H9 (cell line): ENCODE measurements at regions not wholly inside any gene's neighbourhood (a gene's known extent, or its start where the extent isn't known, plus 50 kb on each side); places are given as distances from the start of the nearest gene placed in this dataset.

ENCODE experiments used
- DNase-seq: peaks from one replicate; pipeline ENCODE4 v3.0.0-alpha.2; 2017
- H2AFZ ChIP-seq: one replicate; pipeline ENCODE4 v1.6.1; 2013; ENCODE audit warnings: mild to moderate bottlenecking, low read length, control low read depth, moderate library complexity
- H2AK5ac ChIP-seq: 2 replicates; pipeline ENCODE4 v1.6.1; 2013; ENCODE audit warnings: low read length, control low read depth, mixed read lengths; ENCODE audit not compliant: insufficient read length
- H2BK120ac ChIP-seq: one replicate; pipeline ENCODE4 v1.6.1; 2013; ENCODE audit warnings: low read depth, mild to moderate bottlenecking, low read length, control low read depth, inconsistent platforms; ENCODE audit not compliant: poor library complexity, severe bottlenecking
- H2BK12ac ChIP-seq: 2 replicates; pipeline ENCODE4 v1.6.1; 2013; ENCODE audit warnings: low read length, control low read depth, mixed read lengths, low read depth; ENCODE audit not compliant: insufficient read length
- H2BK15ac ChIP-seq: 2 replicates; pipeline ENCODE4 v1.6.1; 2013; ENCODE audit warnings: low read depth, low read length, control low read depth
- H2BK20ac ChIP-seq: one replicate; pipeline ENCODE4 v1.6.1; 2013; ENCODE audit warnings: low read depth, mild to moderate bottlenecking, low read length, control low read depth, inconsistent platforms; ENCODE audit not compliant: poor library complexity, severe bottlenecking
- H2BK5ac ChIP-seq: 2 replicates; pipeline ENCODE4 v1.6.1; 2013; ENCODE audit warnings: low read length, control low read depth, mixed read lengths; ENCODE audit not compliant: insufficient read length
- H3K14ac ChIP-seq: 2 replicates; pipeline ENCODE4 v1.6.1; 2013; ENCODE audit warnings: low read length, control low read depth; ENCODE audit not compliant: insufficient read depth
- H3K18ac ChIP-seq: 2 replicates; pipeline ENCODE4 v1.6.1; 2013; ENCODE audit warnings: low read depth, mild to moderate bottlenecking, mixed read lengths, low read length, control low read depth; ENCODE audit not compliant: insufficient read length
- H3K23ac ChIP-seq: 2 replicates; pipeline ENCODE4 v1.6.1; 2013; ENCODE audit warnings: low read length, control low read depth, mixed read lengths, low read depth; ENCODE audit not compliant: insufficient read length
- H3K23me2 ChIP-seq: 2 replicates; pipeline ENCODE4 v1.6.1; 2013; ENCODE audit warnings: low read depth, mild to moderate bottlenecking, mixed read lengths, low read length, control low read depth; ENCODE audit not compliant: insufficient read length, poor library complexity, severe bottlenecking
- H3K27ac ChIP-seq: 2 replicates; pipeline ENCODE4 v1.5.1; 2013; ENCODE audit warnings: low read length, control low read depth, mixed read lengths, low read depth; ENCODE audit not compliant: insufficient read length
- H3K27me3 ChIP-seq: 2 replicates; pipeline ENCODE4 v1.6.1; 2013; ENCODE audit warnings: low read length, control low read depth, inconsistent platforms; ENCODE audit not compliant: insufficient read depth
- H3K4ac ChIP-seq: 2 replicates; pipeline ENCODE4 v1.6.1; 2013; ENCODE audit warnings: low read depth, mild to moderate bottlenecking, control low read depth, inconsistent platforms, low read length, moderate library complexity
- H3K4me1 ChIP-seq: 2 replicates; pipeline ENCODE4 v1.6.1; 2013; ENCODE audit warnings: low read length, control low read depth, inconsistent platforms; ENCODE audit not compliant: insufficient read depth
- H3K4me2 ChIP-seq: 2 replicates; pipeline ENCODE4 v1.6.1; 2013; ENCODE audit warnings: low read length, control low read depth, mixed read lengths; ENCODE audit not compliant: insufficient read length, insufficient read depth
- H3K56ac ChIP-seq: 2 replicates; pipeline ENCODE4 v1.6.1; 2013; ENCODE audit warnings: low read depth, mild to moderate bottlenecking, mixed read lengths, low read length, control low read depth; ENCODE audit not compliant: insufficient read length
- H3K79me1 ChIP-seq: 2 replicates; pipeline ENCODE4 v1.6.1; 2013; ENCODE audit warnings: low read depth, mild to moderate bottlenecking, moderate library complexity, low read length, control low read depth, inconsistent platforms; ENCODE audit not compliant: insufficient read depth, poor library complexity, severe bottlenecking
- H3K79me2 ChIP-seq: 2 replicates; pipeline ENCODE4 v1.6.1; 2013; ENCODE audit warnings: low read length, control low read depth, inconsistent platforms; ENCODE audit not compliant: insufficient read depth
- H3K9ac ChIP-seq: 2 replicates; pipeline ENCODE4 v1.6.1; 2013; ENCODE audit warnings: low read length, control low read depth, mixed read lengths; ENCODE audit not compliant: insufficient read length; ENCODE audit errors: extremely low read depth
- H3K9me3 ChIP-seq: one replicate; pipeline ENCODE4 v1.6.1; 2013; ENCODE audit warnings: low read depth, low read length, inconsistent platforms; ENCODE audit not compliant: control insufficient read depth
- H3T11ph ChIP-seq: one replicate; pipeline ENCODE4 v1.6.1; 2013; ENCODE audit warnings: mild to moderate bottlenecking, low read length, control low read depth, inconsistent platforms
- H4K20me1 ChIP-seq: one replicate; pipeline ENCODE4 v1.6.1; 2013; ENCODE audit not compliant: control insufficient read depth, insufficient read length, insufficient read depth
- H4K5ac ChIP-seq: 2 replicates; pipeline ENCODE4 v1.6.1; 2013; ENCODE audit warnings: low read depth, mild to moderate bottlenecking, mixed read lengths, low read length, control low read depth; ENCODE audit not compliant: insufficient read length
- H4K8ac ChIP-seq: replicated peaks from 2 replicates; pipeline ENCODE4 v1.6.1; 2013; ENCODE audit warnings: low read length, control low read depth, mixed read lengths, low read depth; ENCODE audit not compliant: insufficient read length
- H4K91ac ChIP-seq: 2 replicates; pipeline ENCODE4 v1.6.1; 2013; ENCODE audit warnings: low read depth, mild to moderate bottlenecking, moderate library complexity, mixed read lengths, low read length, control low read depth; ENCODE audit not compliant: insufficient read length
- H3K27ac Mint-ChIP-seq, 3 experiments: 2 replicates in 2 of 3; 3 replicates in 1 of 3; pipeline ENCODE4 v1.8.0; 2020 to 2021; ENCODE audit warnings: mixed read lengths in 3 of 3, mild to moderate bottlenecking in 1 of 3, moderate library complexity in 1 of 3
- H3K27me3 Mint-ChIP-seq: 2 replicates; pipeline ENCODE4 v1.8.0; 2021; ENCODE audit warnings: low read depth, mild to moderate bottlenecking, moderate library complexity, mixed read lengths
- H3K36me3 Mint-ChIP-seq, 3 experiments: 2 replicates in 2 of 3; 3 replicates in 1 of 3; pipeline ENCODE4 v1.8.0; 2020 to 2021; ENCODE audit warnings: low read depth in 3 of 3, mixed read lengths in 3 of 3; ENCODE audit not compliant: insufficient read depth in 1 of 3
- H3K4me1 Mint-ChIP-seq, 2 experiments: 2 replicates each; pipeline ENCODE4 v1.8.0; 2020; ENCODE audit warnings: mixed read lengths in 2 of 2
- H3K4me3 Mint-ChIP-seq, 2 experiments: 2 replicates in 1 of 2; 3 replicates in 1 of 2; pipeline ENCODE4 v1.8.0; 2020 to 2021; ENCODE audit warnings: mild to moderate bottlenecking in 2 of 2, mixed read lengths in 2 of 2, moderate library complexity in 1 of 2
- H3K9me3 Mint-ChIP-seq, 2 experiments: 2 replicates in 1 of 2; 3 replicates in 1 of 2; pipeline ENCODE4 v1.8.0; 2020; ENCODE audit warnings: mild to moderate bottlenecking in 2 of 2, mixed read lengths in 2 of 2, moderate library complexity in 1 of 2
- CTCF ChIP-seq: fragments of 200-600 bp; sonication (generic); conservative IDR thresholded peaks from 3 replicates; pipeline ENCODE4 v1.8.0; 2021; ENCODE audit warnings: antibody characterized with exemption, mild to moderate bottlenecking
- WGBS: extraction: QIAGEN DNeasy Blood & Tissue Kit; methylation state at CpG from one replicate; pipeline ENCODE4 v1.1.7; 2013; ENCODE audit warnings: missing lambda C conversion rate, low lambda C conversion rate, mixed read lengths; ENCODE audit not compliant: insufficient read length; ENCODE audit errors: extremely low coverage; 5-methylcytosine and 5-hydroxymethylcytosine counted together

DNA sequence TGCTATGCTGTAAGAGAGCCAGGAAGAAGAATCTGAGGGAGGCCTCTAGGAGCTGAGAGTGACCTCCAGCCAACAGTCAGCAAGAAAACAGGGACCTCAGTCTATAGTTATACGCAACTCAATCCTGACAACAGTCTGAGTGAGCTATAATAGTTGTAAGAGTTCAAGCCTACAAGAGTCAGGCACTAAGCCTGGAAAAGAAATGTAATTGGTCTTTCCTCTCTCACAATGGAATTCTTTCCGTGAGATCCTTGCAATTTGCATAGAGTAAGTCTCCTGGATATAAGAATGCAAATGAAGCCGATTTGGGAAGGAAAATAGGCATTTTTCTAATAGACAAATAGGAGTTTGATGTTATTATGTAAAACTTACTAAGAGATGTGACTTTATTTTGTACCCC lies 1332.6 kb upstream of the CELF4 start:
- Histone ChIP-seq H3K79me2 (no peaks in the 10 kb centered on the region), H2BK5ac (no peak overlapping the region), H3K23ac (no peak overlapping the region), H3K9ac (no peak overlapping the region), H3K4me2 (no peak overlapping the region), H2BK20ac (no peak overlapping the region), H3K79me1 (no peaks in the 10 kb centered on the region), H2AFZ (no peak overlapping the region), H2AK5ac (no peak overlapping the region), H2BK120ac (no peak overlapping the region), H3K4me1 (no peaks in the 10 kb centered on the region), H3T11ph (no peak overlapping the region), H3K23me2 (no peaks in the 10 kb centered on the region), H2BK12ac (no peak overlapping the region), H3K27ac (no peak overlapping the region), H3K18ac (no peak overlapping the region), H4K20me1 (no peaks in the 10 kb centered on the region), H3K14ac (no peak overlapping the region), H4K5ac (no peak overlapping the region), H3K9me3 (no peaks in the 10 kb centered on the region), H2BK15ac (no peak overlapping the region), H4K91ac (no peak overlapping the region), H3K56ac (no peak overlapping the region), H4K8ac (no peak overlapping the region), H3K4ac (no peak overlapping the region), H3K27me3 (no peaks in the 10 kb centered on the region)
- Mint-ChIP-seq H3K4me1 (peaks cover 10 to 11% of the 10 kb centered on the region in 2 experiments), H3K9me3 (no peaks in the 10 kb centered on the region), H3K4me3 (no peak overlapping the region), H3K27me3 (no peaks in the 10 kb centered on the region), H3K27ac (no peak overlapping the region), H3K36me3 (no peaks in the 10 kb centered on the region; a peak in 2 of 7 replicates)
- no peak for DNase-seq
- no peak for TF ChIP-seq CTCF
- no CpG with 5 or more reads among the region's 3 CpGs for WGBS
